ENCODE measurements at regions not wholly inside any gene's neighbourhood (a gene's known extent, or its start where the extent isn't known, plus 50 kb on each side); places are given as distances from the start of the nearest gene placed in this dataset.

- TF ChIP-seq CTCF (IDR thresholded peaks at IDR 0.05 in 8 of 11, conservative IDR thresholded peaks at IDR 0.05 in 3 of 11) (no peak), POLR2A (IDR thresholded peaks at IDR 0.05) (no peak), POLR2AphosphoS5 (IDR thresholded peaks at IDR 0.05) (no peak)
These were observed 608.5 kb upstream of the AGTR1 start for GRCh38 chr3:148089171-148089570.
